ENCODE measurements at regions not wholly inside any gene's neighbourhood (a gene's known extent, or its start where the extent isn't known, plus 50 kb on each side); places are given as distances from the start of the nearest gene placed in this dataset.
"Not testable (repeated sequence)": the region's sequence is repeated elsewhere in the genome, so short reads cannot be mapped to it uniquely, and the experiment has no call there.

GRCh38 chr3:187533797-187534196, 136.4 kb downstream of the SST start:
- DNase-seq, result no peak

DNA sequence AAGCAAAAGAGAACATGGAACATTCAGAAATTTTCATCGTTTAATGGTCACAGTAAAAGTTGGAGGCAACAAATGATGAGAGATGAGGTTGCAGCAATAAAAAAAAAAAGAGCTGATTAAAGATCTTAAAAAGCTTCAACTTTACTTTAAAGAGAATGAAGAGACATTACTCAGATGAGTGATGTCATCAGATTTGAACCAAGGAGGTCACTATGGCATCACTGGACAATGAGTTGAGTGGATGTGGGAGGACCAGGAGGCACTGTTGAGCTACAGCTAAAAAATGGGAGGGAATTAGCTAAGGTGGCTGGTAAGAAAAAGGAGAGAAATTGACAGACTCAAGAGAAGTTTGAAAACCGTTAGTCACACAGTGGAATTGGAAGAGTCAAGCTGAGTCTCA, 138.4 kb downstream of the SST start:
- no peak for DNase-seq

- no peak for DNase-seq
Measured at GRCh38 chr3:187522890-187523289, 147.3 kb downstream of the SST start.

GRCh38 chr3:187522293-187522692, 147.9 kb downstream of the SST start:
- no peak for DNase-seq

DNA sequence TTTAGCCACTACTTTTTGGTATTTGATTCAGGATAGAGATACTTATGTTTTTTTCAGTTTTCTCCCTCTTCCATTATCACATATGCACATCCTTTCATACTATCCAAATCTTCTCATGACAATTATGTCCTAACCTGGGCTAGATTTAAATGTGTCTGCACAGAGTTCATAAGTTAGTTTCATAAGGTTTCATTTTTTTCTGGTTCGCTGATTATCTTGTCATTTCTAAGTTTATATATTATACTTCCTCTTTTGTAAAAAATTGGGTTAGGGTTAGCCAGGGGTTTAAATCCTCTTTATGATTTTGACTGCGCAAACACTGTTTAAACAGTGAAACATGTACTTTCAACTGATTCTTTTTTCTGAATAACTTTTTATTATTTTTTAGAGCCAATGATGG, 148.6 kb downstream of the SST start:
- no peak for DNase-seq

DNA sequence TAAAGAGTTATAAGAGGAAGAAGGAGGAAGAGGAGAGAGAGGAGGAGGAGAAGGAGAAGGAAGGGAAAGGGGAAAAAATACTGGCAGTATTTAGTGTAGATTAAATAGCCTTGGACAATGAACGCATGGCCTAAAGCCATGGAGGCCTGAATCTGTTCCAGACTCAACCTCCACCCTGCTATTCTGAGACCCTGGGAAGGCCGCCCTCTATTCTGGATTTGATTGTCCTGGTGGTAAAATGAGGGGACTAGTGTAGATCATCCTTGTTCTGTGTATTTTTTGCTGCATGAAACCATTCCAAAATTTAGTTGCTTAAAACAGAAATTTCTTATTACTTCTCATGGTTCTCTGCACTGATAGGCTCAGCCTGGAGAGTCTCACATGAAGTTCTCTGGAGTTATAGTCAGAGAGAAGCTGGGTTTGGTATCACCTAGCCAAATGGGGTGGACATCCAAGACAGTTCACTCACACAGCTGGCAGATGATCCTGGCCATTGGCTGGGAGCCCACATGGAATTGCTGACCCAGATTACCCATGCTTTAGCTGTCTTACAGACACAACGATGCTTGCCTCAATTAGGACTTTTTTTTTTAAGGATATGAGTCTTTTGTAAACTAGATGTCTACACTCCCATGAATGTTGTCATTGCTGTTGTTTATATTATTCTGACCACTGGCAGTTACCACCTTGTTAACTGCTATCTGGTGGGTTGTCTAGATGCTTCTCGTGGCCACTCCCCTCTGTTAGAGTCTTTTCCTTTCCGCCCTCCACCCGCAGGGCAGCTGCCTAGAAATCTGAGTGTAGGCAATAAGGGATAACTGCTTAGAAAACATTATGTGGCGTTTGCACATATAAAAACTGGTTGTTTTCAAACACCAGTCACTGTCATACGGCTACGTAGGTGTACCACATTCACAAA, 149.9 kb downstream of the SST start:
- DNase-seq, result no peak

DNA sequence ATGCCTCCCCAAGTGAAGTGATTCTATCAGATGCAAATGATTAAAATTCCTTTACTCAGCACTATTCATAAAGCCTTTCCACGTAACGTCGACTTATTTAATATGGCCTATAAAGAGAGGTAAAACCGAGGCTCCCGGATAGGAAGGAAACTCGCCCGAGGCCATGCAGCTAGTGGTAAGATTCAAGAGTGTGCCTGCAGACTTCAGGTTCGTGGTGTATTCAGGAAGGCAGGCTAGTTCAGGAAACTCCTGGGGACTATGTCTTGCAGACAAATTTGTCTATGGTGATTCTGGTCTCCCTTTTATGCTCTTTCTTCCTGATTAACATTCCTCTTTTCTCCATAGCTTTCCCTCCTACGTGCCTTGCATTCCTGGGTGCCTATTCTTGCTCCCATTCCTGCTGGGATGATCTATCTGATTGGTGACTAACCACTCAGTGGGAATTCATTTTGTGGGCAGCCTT, 150.7 kb downstream of the SST start:
- DNase-seq, result no peak

DNA sequence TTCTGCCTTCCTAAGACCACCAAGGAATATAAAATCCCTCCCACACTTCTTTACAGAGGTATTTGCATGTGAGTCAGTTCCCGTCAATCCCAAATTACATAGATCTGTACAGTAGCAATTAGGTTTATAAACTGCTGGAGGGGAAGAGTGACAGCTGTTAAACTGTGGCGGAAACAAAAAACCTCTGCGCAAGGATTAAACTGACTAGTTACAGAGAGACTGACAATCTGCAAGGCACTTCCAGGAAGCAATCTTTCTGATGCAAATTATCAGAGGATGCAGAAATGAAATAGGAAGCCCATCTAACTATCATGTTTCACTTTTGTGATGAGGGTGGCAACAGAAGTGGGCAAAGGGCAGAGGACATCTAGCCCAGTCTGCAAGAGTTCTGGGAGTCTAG, 150.4 kb downstream of the RTP4 start:
- peak in 1 of 2 experiments; percentile 15 for DNase-seq

- no peak for DNase-seq
Measured at GRCh38 chr3:187518207-187518606, 150.0 kb downstream of the RTP4 start.

- DNase-seq, result no peak
Measured at GRCh38 chr3:187516446-187517185, 148.4 kb downstream of the RTP4 start.

DNA sequence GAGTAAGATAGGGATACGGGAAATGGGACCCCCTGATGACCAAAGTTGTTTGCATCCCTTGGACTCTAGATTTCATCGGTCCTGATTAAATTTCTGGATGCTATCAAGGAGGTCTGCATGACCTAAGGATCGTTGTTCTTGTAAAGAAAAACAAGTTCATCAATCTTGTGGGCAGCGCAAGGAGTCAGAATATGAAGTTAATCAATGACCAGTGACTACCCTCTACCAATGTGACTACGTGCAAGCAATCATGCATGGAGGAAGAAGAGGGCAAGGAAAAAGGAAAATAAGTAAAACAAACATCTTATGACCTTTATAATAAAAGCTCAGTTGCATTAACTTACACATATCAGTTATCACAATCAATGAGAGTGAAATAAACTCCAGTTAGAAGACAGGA, 139.7 kb downstream of the RTP4 start:
- DNase-seq, result no peak

- DNase-seq, result no peak
Measured at GRCh38 chr3:187507266-187507665, 139.1 kb downstream of the RTP4 start.

DNA sequence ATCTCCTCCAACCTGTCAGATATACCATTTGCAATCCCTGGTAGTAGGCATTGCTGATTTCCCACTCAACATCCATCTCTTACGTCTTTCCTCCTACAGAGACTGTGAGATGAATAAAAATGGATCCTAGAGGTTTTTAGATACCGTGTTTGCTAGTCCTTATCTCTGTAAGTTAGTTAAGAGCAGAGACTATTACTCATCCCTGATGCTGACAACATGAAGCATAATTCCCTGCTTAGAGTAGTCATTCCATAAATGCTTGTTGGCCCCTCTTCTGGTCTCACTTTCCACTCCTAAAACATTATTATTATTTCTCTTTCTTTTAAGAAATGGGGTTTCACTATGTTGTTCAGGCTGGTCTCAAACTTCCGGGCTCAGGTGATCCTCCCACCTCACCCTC, 136.2 kb downstream of the RTP4 start:
- no peak for DNase-seq

DNA sequence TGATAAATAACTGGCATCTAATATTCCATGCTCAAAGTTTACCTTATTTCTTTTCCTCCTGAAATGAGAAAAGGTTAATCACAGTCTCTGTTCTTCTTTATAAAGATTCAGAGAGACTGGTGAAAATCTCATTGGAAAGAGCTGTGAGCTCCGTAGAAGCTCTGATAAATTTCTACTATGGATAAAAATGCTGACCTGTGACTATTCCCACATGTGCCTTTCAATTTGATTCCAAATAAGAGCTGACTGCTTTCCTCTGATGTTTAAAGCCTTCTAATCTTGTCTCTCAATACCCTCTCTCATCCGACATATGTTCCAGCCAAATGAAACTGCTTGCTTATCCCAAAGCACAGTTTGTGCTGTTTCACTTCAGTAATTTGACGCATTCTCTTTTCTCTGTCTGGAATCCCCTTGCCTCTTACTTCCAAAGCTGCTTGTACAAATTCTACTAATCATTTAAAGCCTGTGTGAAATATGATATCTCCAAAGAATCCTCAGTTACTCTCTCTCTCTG, 130.1 kb downstream of the RTP4 start:
- no peak for DNase-seq

GRCh38 chr3:187497052-187497451, 128.9 kb downstream of the RTP4 start:
- no peak for DNase-seq

DNA sequence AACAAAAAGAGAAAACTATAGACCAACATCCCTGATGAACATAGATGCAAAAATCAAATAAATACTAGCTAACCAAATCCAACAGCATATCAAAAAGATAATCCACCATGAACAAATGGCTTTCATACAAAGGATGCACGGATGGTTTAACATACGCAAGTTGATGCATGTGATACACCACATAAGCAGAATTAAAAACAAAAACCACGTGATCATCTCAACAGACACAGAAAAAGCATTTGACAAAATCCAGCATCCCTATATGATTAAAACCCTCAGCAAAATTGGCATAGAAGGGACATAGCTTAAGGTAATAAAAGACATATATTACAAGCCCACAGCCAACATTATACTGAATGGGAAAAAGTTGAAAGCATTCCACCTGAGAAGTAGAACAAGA, 125.9 kb downstream of the RTP4 start:
- not testable (repeated sequence) for DNase-seq

DNA sequence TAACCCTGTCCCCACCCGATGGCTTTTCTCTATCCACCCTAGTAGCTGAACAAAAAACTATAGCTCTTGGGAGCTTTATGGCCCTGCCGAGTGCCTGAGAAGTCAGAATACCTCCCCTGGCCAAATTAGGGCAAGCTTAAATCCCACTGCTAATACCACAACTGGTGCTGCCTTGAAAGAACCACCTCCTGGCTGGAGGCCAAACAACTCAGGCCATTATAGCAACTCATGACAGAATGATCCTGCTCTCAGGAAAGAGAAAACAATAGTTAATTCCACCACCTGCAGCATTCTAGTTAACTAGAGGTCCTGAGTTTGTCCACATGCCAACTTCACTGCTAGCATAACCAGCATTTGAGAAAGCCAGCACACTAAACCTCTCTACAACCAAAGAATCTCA, 123.2 kb downstream of the RTP4 start:
- no peak for DNase-seq

DNA sequence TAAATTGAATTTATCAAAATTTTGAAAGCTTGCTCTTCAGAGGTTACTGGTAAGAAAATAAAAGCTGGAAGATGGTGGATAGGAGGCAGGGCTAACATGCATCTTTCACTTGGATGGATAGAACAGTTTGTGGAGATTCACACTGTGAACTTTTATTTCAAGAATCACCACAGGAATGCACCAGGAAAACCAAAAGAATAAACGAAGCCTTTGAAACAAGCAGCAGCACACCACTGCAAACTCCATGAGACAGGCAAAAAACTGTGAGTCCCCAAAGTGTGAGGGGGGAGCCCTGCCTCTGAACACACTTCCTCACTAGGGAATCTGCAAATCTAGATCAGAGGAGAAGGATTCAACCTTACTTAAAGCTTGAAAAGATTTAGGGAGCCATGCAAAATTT, 122.2 kb downstream of the RTP4 start:
- DNase-seq, result no peak

DNA sequence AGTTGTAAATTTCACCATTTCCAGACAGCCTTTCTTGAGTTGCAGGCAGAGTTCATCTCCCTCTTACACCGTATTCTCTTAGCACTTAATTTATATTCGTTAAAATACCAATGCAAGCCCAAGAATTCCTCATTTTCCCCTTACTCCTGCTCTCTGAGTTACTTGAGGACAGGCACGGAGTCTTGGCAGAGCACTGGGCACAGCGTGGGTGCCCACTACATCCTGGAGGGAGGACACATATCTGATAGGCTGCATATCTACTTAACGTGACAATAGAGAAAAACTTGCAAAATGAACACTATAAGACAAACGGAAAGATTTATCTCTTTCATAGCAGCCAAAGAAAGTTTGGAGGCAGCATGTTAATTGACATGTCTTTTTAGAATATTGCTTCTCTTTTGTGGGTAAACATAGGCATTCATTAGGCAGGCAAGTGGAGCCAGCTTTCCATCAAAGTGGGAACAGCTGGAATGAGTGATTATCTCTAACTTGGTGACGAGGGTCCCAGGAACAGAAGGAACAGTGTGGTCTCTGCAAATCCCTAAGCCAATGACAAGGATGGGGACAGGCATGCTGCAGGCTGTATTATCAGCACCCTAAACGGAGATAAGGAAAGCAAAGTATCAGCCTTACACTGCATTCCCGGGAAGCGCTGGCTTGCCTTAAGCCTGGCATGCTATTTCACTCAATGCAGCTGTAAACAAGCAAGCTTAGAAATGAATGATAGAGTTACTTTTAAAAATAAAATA, 116.5 kb downstream of the RTP4 start:
- no peak for DNase-seq

DNA sequence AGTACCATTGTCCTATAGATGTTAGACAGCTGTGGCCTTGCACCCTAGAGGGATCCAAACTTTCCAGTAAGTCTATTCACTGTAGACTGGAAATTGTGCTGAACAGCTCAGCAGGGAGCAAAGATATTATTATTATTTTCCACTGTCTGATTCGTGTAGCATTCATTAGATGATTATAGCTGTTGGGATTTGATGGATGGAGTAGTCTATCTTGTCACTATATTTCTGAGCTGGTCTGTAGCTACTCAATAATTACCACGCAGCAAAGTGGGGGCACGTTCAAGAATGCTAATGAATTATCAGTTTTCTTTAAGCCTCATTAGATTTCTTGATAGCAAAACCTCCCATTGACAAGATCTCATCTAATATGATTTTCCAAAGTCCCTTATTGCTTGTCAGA, 113.2 kb downstream of the RTP4 start:
- no peak for DNase-seq

- not testable (repeated sequence) for DNase-seq
Measured at GRCh38 chr3:187475613-187476012, 107.4 kb downstream of the RTP4 start.

GRCh38 chr3:187473778-187474406, 105.7 kb downstream of the RTP4 start:
- DNase-seq, result no peak

DNA sequence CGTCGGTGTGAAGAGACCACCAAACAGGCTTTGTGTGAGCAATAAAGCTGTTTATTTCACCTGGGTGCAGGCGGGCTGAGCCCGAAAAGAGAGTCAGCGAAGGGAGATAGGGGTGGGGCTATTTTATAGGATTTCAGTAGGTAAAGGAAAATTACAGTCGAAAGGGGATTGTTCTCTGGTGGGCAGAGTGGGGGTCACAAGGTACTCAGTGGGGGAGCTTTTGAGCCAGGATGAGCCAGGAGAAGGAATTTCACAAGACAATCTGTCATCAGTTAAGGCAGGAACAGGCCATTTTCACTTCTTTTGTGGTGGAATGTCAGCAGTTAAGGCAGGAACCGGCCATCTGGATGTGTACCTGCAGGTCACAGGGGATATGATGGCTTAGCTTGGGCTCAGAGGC, 98.1 kb downstream of the RTP4 start:
- not testable (repeated sequence) for DNase-seq

Measured in NCI-H526 (cell line).